Retina (tissue), 1 donor: ENCODE measurements at regions not wholly inside any gene's neighbourhood (a gene's known extent, or its start where the extent isn't known, plus 50 kb on each side); places are given as distances from the start of the nearest gene placed in this dataset.
A peak's percentile ranks its signal among the peaks of the same experiment; 100 is the strongest.
"Not testable (repeated sequence)": the region's sequence is repeated elsewhere in the genome, so short reads cannot be mapped to it uniquely, and the experiment has no call there.

Experiments
- DNase-seq: peaks from one replicate; pipeline ENCODE4 v3.0.0-alpha.2; 2016

DNA sequence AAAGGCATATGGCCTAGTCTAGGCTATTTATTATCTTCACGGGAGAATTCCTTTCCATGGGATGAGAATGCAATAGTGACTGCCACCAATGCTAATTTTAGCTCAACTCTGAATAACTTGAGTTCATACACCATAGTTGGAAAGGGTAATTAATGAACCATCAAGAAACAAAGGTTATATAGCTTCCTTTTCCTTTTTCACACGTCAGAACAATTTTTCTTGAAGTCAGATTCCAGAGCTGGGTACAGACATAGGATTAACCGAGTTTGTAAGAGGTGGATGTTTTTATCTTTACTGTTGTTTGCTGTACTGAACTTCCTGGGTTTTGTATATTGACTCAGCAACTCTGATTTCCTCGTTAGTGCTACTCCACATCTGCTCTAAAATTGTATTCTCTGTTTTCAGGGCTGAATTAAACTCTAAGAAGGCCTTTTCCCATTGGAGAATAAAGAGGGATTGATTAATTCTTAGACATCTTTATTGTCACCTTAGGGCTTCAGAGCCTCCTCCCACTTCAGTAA, 262.0 kb downstream of the NUF2 start:
- DNase-seq = no peak

DNA sequence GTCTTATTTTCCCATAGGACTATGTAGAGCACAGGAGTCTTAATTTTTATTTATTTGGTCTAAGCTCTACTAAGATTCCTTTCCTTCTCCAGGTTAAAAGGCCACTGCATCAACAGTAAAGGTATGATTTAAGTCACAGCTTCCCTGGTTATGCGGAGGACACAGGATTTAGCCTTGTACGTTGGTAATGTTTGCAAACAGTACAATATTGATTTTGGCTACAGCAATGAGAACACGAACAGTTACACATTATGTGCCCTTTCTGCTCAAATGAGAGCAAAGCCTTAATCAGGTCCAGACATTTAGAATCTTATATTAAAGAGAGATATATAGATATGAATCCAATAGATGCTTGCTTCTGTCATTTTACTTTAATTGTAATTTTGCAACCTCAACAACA, 264.0 kb downstream of the NUF2 start:
- DNase-seq = no peak

DNA sequence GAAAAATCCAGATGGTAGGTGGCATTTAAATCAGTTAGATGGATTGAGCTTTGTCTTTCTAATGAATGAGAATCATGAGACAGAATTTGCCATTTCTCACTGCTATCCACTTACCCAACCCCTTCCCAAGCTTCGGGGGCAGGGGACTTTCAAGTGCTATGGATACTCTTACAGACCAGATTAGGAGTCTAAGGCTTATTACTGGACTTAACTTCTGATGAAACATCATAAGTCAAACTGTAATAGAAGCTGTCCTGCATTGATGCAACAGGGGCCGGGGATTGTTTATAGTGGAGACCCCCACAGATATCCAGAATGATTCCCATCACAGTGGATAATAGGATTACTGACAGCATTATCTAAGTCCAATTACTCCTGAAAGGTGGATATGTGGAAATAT, 267.0 kb downstream of the NUF2 start:
- DNase-seq = no peak

DNA sequence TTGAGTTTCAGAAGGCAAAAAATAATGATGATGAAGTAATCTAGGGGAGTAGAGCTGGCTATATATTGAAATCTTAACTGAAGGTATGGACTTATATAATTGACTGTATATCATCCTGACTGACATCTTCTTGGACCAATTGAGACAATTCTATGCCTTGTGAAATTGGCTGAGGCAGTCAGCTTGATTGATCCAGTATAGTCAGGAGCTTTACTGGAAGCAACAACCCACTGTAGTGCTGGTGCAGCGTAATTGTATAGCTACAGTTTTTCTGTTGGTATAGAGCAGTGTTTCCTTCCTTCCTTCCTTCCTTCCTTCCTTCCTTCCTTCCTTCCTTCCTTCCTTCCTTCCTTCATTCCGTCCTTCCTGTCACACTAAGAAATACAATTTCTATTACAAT, 268.0 kb downstream of the NUF2 start:
- DNase-seq = no peak

DNA sequence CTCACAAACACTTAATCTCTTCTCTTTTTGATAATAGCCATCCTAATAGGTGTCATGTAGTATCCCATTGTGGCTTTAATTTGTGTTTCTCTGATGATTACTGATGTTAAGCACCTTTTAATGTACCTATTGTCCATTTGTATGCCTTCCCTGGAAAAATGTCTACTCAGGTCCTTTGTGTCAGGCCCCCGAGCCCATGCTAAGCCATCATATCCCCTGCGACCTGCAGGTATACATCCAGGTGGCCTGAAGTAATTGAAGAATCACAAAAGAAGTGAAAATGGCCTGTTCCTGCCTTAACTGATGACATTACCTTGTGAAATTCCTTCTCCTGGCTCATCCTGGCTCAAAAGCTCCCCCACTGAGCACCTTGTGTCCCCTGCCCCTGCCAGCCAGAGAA, 269.4 kb downstream of the NUF2 start:
- DNase-seq = not testable (repeated sequence)

DNA sequence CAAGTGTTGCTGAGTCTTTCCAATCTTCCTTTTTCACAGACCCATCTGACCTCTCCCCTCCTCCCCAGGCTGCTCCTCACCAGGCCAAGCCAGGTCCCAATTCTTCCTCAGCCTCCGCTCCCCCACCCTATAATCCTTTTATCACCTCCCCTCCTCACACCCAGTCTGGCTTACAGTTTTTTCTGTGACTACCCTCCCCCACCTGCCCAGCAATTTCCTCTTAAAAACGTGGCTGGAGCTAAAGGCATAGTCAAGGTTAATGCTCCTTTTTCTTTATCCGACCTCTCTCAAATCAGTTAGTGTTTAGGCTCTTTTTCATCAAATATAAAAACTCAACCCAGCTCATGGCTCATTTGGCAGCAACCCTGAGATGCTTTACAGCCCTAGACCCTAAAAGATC, 270.9 kb downstream of the NUF2 start:
- not testable (repeated sequence) for DNase-seq

DNA sequence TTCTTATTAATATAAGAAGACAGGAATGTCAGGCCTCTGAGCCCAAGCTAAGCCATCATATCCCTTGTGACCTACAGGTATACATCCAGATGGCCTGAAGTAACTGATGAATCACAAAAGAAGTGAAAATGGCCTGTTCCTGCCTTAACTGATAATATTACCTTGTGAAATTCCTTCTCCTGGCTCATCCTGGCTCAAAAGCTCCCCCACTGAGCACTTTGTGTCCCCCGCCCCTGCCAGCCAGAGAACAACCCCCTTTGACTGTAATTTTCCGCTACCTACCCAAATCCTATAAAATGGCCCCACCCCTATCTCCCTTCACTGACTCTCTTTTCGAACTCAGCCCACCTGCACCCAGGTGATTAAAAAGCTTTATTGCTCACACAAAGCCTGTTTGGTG, 274.4 kb downstream of the NUF2 start:
- DNase-seq = not testable (repeated sequence)

DNA sequence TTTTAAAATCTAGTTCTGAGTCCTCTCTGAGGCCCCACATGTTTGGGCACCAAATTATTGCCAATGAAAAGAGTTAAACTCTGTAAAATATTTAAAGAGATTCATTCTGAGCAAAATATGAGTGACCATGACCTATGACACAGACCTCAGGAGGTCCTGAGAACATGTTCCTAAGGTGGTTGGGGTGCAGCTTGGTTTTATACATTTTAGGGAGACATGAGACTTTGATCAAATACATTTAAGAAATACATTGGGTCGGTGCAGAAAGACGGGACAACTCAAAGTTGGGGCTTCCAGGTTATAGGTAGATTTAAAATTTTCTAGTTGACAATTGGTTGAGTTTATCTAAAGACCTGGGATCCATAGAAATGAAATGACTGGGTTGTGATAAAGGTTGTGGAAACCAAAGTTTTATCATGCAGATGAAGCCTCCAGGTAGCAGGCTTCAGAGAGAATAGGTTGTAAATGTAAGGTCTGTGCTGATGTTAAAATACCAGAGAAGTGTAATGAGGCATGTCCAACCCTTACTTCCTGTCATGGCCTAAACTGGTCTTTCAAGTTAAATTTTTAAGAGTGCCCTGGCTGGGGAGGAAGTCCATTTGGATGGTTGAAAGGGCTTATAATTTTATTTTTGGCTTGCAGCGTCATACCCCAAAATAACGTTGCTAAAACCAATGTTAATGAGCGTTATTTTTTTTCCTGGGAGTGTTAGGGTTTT, 274.9 kb downstream of the NUF2 start:
- no peak for DNase-seq

DNA sequence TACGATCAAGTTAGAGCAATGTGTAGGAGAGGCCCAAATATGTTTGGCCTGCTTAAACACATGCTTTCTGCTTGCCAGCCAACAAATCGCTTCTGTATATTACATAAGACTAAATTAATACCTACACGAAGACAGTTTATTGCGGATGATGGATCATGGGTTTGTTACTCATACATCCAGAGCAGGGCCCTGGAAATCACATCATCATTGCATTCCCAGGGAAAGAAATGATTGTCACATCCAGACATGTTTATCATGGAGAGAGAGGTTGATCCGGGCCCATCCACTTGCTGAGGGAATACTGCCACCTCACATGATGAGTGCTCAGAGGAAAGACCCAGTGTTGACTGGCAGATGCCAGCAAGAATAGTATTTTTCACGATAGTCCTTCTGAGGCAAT, 282.6 kb downstream of the NUF2 start:
- DNase-seq = no peak

DNA sequence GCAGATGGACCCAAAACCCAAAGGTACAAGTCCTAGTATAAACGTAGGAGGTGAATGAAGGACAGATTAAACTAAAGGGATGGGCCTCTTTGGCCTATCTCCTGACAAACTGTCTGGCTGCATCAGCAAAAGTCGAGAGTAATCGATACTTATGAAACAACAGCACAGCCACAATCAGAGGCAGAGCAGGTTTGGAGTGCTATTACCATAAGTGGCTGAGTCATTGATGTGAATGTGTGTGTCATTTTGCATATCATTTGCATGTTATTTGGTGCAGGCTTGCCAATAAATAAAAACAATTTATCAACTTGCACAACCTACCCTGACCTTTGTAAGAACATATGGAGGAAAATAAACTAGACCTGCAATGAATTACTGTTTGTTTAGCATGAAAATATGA, 283.1 kb downstream of the NUF2 start:
- no peak for DNase-seq

DNA sequence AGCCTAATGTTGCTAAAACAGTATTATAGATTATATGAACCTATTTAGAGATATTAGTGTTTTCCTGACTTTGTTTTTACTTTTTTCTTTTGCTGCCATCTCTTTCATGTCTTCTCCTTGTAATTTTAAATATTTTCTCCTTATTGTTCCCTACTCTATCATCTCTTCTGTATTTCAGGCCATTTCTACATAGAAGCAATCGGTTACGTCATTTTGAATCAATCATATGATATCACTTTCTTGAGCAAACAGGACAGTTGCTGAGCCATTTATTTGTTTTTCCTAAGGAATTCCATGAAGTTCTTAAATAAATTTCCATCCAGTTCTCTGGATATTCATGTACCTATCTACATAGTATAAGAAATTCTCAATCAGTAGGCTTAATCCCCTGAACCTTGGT, 287.2 kb downstream of the NUF2 start:
- no peak for DNase-seq

DNA sequence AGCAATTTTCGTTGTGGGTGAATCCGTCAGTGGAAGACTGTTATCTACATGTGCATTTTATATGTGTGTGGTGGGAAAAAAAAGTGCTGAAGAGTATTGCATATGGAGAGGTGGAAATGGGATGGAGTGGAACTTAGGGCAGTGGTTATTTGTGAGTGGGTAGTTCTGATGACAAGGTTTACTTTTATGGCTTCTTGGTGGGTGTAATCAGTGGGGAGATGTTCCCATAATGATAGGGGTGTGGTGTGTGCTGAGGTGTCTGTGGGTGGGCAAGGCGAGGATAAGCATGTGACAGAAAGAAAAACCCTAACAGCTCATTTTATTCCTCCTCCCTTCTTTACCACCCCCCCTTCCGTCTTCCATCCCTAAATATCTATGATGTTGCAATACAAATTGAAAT, 288.1 kb downstream of the NUF2 start:
- no peak for DNase-seq

DNA sequence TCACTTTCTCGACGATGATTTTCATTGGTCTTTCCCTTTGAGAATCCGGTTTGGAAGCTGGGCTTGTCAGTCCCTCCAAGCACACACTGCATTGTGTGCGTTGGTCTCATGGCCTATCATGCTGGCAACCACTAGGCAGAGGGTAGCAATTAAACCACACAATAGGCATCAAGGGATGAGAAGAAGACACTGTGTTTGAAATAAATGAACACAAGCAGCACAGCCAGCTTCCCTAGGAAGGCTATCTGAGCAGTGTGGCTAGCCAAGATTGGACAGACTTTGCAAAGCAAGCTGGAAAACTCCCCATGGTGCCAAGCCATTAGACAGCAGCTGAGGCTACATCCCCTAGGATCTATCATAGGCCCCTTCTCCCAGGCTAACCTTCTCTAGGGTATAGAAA, 288.7 kb downstream of the NUF2 start:
- DNase-seq = peak; percentile 26

DNA sequence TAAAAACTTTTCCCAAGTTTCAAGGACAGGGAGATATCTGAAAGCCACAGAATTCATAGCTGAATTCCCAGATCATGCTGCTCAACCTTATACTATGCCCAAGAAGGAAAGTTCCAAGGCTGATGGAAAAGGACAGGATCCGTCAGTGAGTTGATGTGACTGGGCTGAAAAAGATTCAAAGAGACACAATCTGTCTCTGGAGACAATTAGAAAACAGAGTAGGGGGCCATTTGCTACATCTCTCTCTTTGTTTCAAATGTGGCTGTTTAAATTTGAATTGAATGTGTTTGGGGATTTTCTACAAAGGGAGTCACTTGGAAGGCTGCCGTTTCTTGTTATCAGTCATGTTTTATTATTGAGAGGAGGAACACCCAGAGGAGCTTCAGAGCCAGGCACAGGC, 292.6 kb downstream of the NUF2 start:
- DNase-seq = peak; percentile 29

DNA sequence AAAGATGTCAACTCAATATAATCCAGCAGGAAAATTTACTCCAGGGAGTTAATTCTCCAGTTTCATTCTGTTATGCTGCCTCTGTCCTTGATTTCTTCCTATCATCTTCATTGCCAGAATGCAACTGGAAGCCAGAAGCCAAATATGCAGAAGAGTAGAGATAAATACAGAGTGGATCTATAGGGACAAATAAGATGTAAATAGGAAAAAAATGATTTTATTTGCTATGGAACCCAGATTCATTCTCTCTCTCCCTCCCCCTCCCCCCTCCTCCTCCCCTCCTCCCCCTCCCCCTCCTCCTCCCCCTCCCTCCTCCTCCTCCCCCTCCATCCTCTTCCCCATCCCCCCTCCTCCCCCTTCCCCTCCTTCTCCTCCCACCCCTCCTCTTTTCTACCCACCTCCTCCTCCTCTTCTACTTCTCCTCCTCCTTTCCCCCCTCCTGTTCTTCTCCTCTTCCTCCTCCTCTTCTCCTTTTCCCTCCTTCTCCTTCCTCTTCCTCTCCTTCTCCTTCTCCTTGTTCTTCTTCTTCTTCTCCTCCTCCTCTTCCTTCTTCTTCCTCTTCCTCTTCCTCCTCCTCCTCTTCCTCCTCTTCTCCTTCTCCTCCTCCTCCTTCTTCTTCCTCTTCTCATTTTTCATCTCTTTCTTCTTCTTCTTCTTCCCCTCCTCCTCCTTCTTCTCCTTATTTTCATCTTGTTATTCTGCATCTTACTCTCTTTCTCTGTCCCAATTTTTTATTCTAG, 306.4 kb downstream of the NUF2 start:
- no peak for DNase-seq

DNA sequence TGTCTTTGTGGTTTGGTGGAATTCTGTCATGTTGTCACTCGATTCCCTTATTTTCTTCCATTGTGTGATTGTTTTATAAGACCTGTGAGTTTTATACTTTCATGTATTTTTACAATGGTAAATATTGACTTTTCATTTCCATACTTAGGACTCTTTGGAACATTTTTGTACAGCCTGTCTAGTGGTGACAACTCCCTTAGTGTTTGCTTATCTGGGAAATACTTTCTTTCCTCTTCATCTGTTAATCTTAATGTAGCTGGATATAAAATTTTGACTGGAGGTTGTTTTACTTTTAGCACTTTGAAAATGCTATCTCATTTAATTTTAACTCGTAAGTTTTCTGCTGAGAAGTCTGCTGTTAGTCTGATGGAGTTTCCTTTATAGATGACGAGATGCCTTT, 310.5 kb downstream of the NUF2 start:
- no peak for DNase-seq

DNA sequence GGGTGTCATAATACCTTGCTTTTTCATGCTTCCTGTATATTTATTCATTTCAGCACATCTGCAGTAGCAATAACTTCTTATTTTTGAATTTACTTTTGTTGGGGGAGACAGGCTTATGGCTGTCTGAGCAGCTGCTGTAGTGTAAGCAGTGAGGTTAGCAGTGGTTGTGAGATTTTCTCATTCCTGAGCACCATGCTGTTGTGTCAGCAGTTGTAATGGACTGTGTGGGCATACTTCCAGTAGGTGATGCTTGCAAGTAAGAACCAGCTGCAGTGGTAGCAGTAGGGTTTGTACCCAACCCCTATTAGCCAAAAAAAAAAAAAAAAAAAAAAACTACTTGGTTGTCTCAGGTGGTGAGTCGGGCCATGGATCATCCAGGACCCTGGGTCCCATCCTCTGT, 311.6 kb downstream of the NUF2 start:
- DNase-seq = no peak

DNA sequence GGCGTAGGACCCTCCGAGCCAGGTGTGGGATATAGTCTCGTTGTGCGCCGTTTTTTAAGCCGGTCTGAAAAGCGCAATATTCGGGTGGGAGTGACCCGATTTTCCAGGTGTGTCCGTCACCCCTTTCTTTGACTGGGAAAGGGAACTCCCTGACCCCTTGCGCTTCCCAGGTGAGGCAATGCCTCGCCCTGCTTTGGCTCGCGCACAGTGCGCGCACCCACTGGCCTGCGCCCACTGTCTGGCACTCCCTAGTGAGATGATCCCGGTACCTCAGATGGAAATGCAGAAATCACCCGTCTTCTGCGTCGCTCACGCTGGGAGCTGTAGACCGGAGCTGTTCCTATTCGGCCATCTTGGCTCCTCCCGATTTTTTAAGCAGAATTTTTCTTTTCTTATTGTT, 323.9 kb downstream of the NUF2 start:
- DNase-seq = not testable (repeated sequence)

DNA sequence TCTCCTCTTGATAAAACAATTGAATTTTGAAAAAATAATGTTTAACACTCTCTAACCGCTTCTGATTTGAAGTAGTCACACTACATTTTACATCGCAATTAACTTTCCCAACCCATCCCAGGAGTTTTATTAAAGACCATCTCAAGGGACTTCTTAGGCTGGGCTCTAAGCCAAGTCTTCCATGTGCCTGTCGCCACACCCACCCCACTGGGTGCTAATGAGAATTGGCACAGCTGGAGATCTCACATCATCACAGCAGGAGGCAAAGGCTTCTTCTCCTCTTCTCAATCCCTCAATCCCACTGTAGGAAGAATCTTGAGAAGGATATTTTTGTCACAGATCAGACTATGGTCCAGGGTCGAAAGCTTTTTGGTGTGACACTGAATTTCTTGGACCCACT, 328.9 kb downstream of the NUF2 start:
- DNase-seq = no peak

DNA sequence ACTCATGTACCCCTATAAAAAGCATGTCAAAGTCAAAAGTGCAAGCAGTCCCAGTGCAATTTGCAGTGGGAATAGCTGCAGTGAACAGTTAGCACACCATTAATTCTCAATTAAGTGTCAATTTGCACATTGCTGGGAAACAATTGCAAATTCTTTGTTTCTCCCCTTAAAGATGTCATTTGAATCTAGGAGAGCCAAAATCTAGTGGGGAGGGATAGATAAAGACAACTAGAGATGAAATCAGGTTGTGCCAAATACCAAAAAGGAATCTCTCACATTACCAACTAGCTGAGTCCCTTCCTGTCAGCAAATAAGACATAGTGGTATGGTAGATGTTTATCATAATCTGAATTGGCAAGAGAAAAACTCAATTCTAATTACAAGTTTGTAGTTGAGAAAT, 330.7 kb downstream of the NUF2 start:
- no peak for DNase-seq

DNA sequence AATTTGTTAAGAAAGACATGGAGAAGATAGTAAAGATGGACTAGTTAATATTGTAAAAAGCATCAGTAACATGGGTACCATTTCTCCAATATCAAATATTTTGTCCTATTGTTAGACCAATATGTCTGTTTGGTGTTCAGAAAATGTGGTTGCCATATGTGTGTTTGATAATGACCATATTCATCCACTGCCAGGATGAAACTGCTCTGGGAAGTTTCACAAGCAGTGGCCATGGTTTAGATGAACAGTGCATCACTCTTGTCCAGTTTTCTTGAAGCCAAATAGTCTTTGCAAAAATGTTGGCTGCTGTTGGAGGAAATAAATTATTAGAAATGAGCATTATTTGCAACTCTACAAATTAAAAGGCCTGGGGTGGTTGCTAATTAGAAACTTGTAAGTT, 333.8 kb downstream of the NUF2 start:
- DNase-seq = no peak

DNA sequence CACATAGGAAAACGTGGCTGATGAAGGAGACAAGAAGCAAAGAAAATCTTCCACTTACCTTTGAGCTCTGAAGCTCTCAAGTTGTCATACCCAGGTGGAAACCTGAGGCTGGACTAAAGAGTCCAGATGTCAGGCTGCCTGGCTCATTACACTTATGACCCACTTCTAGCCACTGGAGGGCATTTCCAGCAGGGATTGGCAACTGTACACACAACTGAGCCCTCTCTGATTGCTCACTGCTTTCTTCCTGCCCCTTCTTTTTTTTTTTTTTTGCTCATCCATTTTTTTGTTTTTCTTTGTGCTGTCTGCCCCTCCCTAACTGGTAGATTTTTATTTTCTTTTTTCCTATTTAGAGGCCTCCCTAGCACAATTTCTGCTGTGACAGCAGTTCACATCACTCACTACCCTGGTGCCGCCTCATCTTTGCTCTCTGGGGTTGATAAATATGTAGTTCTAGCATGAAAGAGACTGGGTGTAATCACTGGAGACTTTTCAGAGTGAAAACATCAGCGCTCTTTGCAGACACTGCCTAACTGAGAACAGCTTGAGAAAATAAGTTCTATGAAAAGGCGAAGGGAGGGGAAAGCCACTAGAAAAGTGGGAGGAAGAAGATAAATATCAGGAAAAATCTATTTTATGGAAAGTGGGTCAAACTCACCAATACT, 334.5 kb downstream of the NUF2 start:
- peak; percentile 42 for DNase-seq

DNA sequence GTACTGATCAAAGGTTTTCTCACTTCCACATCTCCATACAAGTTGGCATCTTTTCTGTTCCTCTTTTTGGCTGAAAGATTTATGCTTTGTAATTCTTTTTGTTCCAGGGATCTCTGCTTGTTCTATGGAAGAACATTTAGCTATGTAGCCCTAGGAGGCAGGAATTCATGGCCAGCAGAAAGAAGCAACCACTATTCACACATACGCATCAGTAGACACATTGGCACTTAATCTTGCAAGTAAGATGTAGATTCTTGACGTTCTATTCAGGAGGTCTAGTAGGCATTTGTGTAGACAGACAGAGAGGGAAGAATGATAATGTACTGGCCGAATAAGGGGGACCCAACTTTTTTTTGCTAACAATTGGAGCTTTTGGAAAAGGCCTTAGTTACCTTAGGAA, 336.0 kb downstream of the NUF2 start:
- DNase-seq = no peak

DNA sequence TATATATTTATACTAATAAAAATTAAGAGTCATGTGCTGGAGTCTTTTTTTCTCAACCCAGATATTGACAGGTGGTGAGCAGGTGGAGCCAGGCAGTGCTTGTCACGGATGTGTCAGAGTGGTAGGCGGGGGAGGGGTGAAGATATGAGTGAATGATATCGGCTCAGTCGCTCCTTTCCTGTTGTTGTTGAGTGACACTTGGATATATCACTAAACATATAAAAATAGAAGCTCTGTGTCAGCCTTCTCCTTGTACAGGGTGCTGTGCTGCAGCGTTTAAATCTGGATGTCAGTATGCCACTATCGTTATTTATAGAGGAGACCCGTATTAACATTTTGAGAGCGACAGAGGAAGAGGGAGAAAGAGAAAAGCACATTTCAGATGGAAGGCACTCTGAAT, 339.6 kb downstream of the NUF2 start:
- DNase-seq = no peak
